Duodenal mucosa (tissue), 2 donors: ENCODE measurements at regions not wholly inside any gene's neighbourhood (a gene's known extent, or its start where the extent isn't known, plus 50 kb on each side); places are given as distances from the start of the nearest gene placed in this dataset.

Experiments
- H3K27ac ChIP-seq: one replicate; pipeline ENCODE4 v1.7.0; 2013; ENCODE audit warnings: low read depth, low read length
- H3K27me3 ChIP-seq, 2 donors: one replicate each; pipeline ENCODE4 v1.7.0; 2013; ENCODE audit warnings: low read length in 2 of 2, control low read depth in 1 of 2; ENCODE audit not compliant: insufficient read depth in 2 of 2, control insufficient read depth in 1 of 2
- H3K36me3 ChIP-seq, 2 donors: one replicate each; pipeline ENCODE4 v1.7.0; 2013; ENCODE audit warnings: low read length in 2 of 2, control low read depth in 1 of 2; ENCODE audit not compliant: insufficient read depth in 2 of 2, control insufficient read depth in 1 of 2
- H3K4me1 ChIP-seq, 2 donors: one replicate each; pipeline ENCODE4 v1.7.0; 2013; ENCODE audit warnings: low read length in 2 of 2, control low read depth in 1 of 2; ENCODE audit not compliant: insufficient read depth in 2 of 2, control insufficient read depth in 1 of 2
- H3K4me3 ChIP-seq, 2 donors: one replicate each; pipeline ENCODE4 v1.7.0; 2013; ENCODE audit warnings: low read length in 2 of 2, low read depth in 1 of 2
- H3K9ac ChIP-seq, 2 donors: one replicate each; pipeline ENCODE4 v1.7.0; 2013; ENCODE audit warnings: low read length in 2 of 2, low read depth in 1 of 2
- H3K9me3 ChIP-seq, 2 donors: one replicate each; pipeline ENCODE4 v1.7.0; 2013; ENCODE audit warnings: low read length in 2 of 2, control low read depth in 1 of 2; ENCODE audit not compliant: control insufficient read depth in 1 of 2

- Histone ChIP-seq H3K4me1 (no peaks in the 10 kb centered on the region), H3K4me3 (no peak overlapping the region), H3K27me3 (no peaks in the 10 kb centered on the region), H3K9ac (no peak overlapping the region), H3K9me3 (no peaks in the 10 kb centered on the region), H3K27ac (no peak overlapping the region), H3K36me3 (no peaks in the 10 kb centered on the region)
Measured at GRCh38 chr2:111638274-111638877, 245.6 kb downstream of the ANAPC1 start.

- no peaks in the 10 kb centered on the region for H3K9me3 ChIP-seq
- no peak overlapping the region for H3K9ac ChIP-seq
- H3K36me3 ChIP-seq = no peaks in the 10 kb centered on the region
- no peaks in the 10 kb centered on the region for H3K4me1 ChIP-seq
- no peak overlapping the region for H3K4me3 ChIP-seq
- H3K27me3 ChIP-seq = no peaks in the 10 kb centered on the region
- H3K27ac ChIP-seq = no peak overlapping the region
Measured at GRCh38 chr2:111640480-111640879, 243.5 kb downstream of the ANAPC1 start.

DNA sequence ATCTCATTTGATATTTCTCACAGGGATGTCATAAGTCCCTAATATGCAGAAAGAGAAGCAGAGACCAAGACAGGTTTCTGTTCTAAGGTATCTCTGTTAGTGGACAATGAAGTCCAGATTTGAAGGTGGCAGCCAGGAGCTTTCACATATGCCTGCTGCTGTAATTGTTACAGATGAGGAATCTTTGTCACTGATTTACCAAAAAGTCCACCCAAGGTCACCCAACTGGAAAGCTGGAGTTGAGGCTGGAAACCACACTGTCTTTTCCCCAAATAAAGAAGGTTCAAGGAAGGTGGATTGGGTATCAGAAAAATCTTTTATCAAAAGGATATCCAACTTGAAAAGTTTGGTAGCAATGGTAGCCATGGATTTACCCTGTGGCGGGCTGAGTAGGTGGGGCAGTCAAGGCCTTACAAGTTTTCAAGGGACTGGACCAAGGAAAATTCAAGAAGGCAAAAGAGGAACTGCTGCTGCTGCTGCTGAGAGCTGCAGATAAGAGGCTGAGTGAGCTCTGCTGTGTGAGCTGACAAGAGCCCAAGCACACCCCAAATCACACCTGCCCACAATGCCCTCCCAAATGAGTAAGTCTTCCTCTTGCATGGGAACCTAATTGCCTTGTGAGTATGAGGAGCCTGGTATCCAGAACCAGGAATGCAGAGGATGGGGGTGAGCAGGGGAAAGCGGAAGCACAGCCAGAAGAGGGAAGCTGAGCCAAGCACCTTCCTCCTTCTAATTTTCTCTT, 241.2 kb downstream of the ANAPC1 start:
- no peak overlapping the region for H3K9ac ChIP-seq
- no peaks in the 10 kb centered on the region for H3K4me1 ChIP-seq
- H3K27me3 ChIP-seq = no peaks in the 10 kb centered on the region
- no peak overlapping the region for H3K27ac ChIP-seq
- H3K9me3 ChIP-seq = peaks cover 0 to 5% of the 10 kb centered on the region in 2 donors
- no peak overlapping the region for H3K4me3 ChIP-seq
- H3K36me3 ChIP-seq = no peaks in the 10 kb centered on the region

DNA sequence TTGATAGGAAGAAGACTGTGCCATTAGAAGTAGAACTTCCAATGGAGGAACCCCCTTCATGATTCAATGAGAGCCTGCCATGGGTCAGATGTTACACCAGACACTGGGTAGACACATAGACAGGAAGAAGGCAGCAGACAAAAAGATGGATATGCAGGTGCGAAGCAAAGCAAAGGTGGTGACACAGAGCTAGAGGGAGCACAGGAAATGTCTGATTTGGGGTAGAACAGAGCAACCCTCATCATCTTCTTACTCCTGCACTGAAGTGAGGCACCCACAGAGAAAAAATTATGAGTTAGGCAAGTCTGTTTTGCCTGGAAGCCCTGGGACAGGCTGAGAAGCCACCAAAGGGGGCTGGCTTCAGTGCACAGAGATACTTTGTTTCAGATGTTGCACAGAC, 240.2 kb downstream of the ANAPC1 start:
- no peaks in the 10 kb centered on the region for H3K36me3 ChIP-seq
- H3K27ac ChIP-seq = no peak overlapping the region
- no peak overlapping the region for H3K4me3 ChIP-seq
- no peaks in the 10 kb centered on the region for H3K27me3 ChIP-seq
- H3K9me3 ChIP-seq = peaks cover 0 to 5% of the 10 kb centered on the region in 2 donors
- H3K4me1 ChIP-seq = no peaks in the 10 kb centered on the region
- no peak overlapping the region for H3K9ac ChIP-seq

- H3K27ac ChIP-seq = no peak overlapping the region
- H3K4me3 ChIP-seq = no peak overlapping the region
- no peak overlapping the region for H3K9ac ChIP-seq
- no peaks in the 10 kb centered on the region for H3K27me3 ChIP-seq
- no peaks in the 10 kb centered on the region for H3K36me3 ChIP-seq
- H3K4me1 ChIP-seq = no peaks in the 10 kb centered on the region
- peaks cover 0 to 5% of the 10 kb centered on the region in 2 donors for H3K9me3 ChIP-seq
Measured at GRCh38 chr2:111647359-111647758, 236.6 kb downstream of the ANAPC1 start.

GRCh38 chr2:111652038-111652437, 232.0 kb downstream of the ANAPC1 start:
- H3K9ac ChIP-seq = no peak overlapping the region
- H3K27ac ChIP-seq = no peak overlapping the region
- no peaks in the 10 kb centered on the region for H3K4me1 ChIP-seq
- H3K4me3 ChIP-seq = no peak overlapping the region
- H3K9me3 ChIP-seq = peaks cover 0 to 3% of the 10 kb centered on the region in 2 donors
- H3K27me3 ChIP-seq = no peaks in the 10 kb centered on the region
- no peaks in the 10 kb centered on the region for H3K36me3 ChIP-seq

GRCh38 chr2:111652681-111653080, 231.3 kb downstream of the ANAPC1 start:
- H3K4me3 ChIP-seq = no peak overlapping the region
- no peaks in the 10 kb centered on the region for H3K9me3 ChIP-seq
- H3K36me3 ChIP-seq = no peaks in the 10 kb centered on the region
- no peaks in the 10 kb centered on the region for H3K4me1 ChIP-seq
- no peak overlapping the region for H3K9ac ChIP-seq
- no peaks in the 10 kb centered on the region for H3K27me3 ChIP-seq
- no peak overlapping the region for H3K27ac ChIP-seq

GRCh38 chr2:111653103-111653624, 230.8 kb downstream of the ANAPC1 start:
- H3K27me3 ChIP-seq = no peaks in the 10 kb centered on the region
- H3K9me3 ChIP-seq = no peaks in the 10 kb centered on the region
- H3K9ac ChIP-seq = no peak overlapping the region
- H3K36me3 ChIP-seq = no peaks in the 10 kb centered on the region
- H3K4me3 ChIP-seq = no peak overlapping the region
- H3K27ac ChIP-seq = no peak overlapping the region
- H3K4me1 ChIP-seq = no peaks in the 10 kb centered on the region

GRCh38 chr2:111653913-111654312, 230.1 kb downstream of the ANAPC1 start:
- no peaks in the 10 kb centered on the region for H3K4me1 ChIP-seq
- no peak overlapping the region for H3K4me3 ChIP-seq
- no peak overlapping the region for H3K9ac ChIP-seq
- H3K27me3 ChIP-seq = no peaks in the 10 kb centered on the region
- no peaks in the 10 kb centered on the region for H3K36me3 ChIP-seq
- no peak overlapping the region for H3K27ac ChIP-seq
- no peaks in the 10 kb centered on the region for H3K9me3 ChIP-seq

DNA sequence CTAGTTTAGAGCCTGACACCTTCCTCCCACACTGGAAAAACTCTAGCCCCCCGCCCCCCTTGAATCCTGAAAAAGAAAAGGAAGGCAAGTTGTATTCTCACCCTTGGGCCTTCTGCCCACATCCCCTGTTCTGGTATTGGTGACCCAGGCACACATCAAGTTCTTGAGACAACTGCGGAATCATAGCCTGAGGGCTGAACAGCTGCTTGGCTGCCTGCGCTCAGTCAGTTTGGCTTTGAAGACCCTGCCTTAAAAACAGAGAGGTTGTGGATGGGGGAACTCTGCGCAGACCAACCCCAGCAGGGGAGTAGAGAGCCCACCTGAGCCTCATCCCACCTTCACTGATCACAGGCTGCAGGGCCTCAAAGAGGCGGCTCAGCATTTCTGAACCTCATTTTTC, 229.2 kb downstream of the ANAPC1 start:
- no peak overlapping the region for H3K9ac ChIP-seq
- no peaks in the 10 kb centered on the region for H3K9me3 ChIP-seq
- no peak overlapping the region for H3K27ac ChIP-seq
- H3K4me1 ChIP-seq = peaks cover 0 to 7% of the 10 kb centered on the region in 2 donors
- H3K36me3 ChIP-seq = no peaks in the 10 kb centered on the region
- no peaks in the 10 kb centered on the region for H3K27me3 ChIP-seq
- H3K4me3 ChIP-seq = no peak overlapping the region
